ENCODE measurements at regions not wholly inside any gene's neighbourhood (a gene's known extent, or its start where the extent isn't known, plus 50 kb on each side); places are given as distances from the start of the nearest gene placed in this dataset.
A peak's percentile ranks its signal among the peaks of the same experiment; 100 is the strongest.

DNA sequence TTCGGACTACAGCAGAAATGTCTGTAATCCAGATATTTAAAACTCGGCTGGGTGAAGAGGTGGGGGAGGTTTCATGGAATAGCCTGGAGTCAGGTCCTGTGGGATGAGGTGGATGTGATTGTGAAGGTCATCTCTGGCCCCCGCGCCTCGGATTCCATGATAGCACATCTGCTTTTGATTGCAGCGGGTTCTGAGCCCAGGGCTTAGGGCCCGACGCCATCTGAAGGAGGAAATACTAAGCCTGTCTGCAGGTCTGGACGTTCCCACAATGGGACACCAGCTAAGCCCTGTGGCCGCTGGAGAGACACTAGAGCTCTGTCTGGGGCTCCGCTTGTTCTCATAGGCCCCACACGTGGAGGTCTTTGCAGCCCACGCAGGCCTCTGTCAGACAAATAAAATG is 328.7 kb downstream of the CXCL12 start:
- Histone ChIP-seq H3K36me3 (no peaks in the 10 kb centered on the region), H3K4me1 (peaks cover 0 to 17% (median 0%) of the 10 kb centered on the region in 4 donors), H3K9me3 (no peaks in the 10 kb centered on the region), H3K4me3 (no peak overlapping the region), H3K27ac (no peak overlapping the region), H3K27me3 (no peaks in the 10 kb centered on the region)
- TF ChIP-seq, protein P1, sequence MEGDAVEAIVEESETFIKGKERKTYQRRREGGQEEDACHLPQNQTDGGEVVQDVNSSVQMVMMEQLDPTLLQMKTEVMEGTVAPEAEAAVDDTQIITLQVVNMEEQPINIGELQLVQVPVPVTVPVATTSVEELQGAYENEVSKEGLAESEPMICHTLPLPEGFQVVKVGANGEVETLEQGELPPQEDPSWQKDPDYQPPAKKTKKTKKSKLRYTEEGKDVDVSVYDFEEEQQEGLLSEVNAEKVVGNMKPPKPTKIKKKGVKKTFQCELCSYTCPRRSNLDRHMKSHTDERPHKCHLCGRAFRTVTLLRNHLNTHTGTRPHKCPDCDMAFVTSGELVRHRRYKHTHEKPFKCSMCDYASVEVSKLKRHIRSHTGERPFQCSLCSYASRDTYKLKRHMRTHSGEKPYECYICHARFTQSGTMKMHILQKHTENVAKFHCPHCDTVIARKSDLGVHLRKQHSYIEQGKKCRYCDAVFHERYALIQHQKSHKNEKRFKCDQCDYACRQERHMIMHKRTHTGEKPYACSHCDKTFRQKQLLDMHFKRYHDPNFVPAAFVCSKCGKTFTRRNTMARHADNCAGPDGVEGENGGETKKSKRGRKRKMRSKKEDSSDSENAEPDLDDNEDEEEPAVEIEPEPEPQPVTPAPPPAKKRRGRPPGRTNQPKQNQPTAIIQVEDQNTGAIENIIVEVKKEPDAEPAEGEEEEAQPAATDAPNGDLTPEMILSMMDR (IDR thresholded peaks at IDR 0.05), result no peak
- TF ChIP-seq POLR2A (IDR thresholded peaks at IDR 0.05) (no peak), EP300 (IDR thresholded peaks at IDR 0.05) (no peak)
- WGBS, 2 donors, result 46 to 52% methylated on average over 11 to 13 of the region's 13 CpGs
- peak in 1 of 2 donors; percentile 47 for DNase-seq (ENCODE audit: low spot score in 2 of 2)

DNA sequence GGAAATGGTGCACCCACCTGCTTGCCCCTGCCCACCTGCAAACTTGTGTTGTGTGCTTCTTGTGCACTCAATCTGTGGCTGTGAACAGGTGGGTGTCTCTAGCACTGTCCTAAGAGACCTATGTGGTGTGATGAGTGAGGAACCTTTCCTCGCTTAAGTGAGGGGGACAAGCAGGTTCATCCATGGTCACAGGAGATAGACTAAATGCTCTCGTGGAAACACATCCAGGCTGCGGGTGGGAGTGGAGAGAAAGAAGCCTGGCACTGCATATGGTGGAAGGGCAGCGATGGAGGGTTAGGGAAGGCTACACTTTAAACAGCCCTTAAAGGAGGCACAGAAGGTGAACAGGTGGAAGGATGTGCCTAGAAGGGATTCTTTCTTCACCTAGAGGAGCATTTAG is 330.9 kb downstream of the CXCL12 start:
- Histone ChIP-seq H3K27me3 (no peaks in the 10 kb centered on the region), H3K4me3 (no peak overlapping the region), H3K9me3 (no peaks in the 10 kb centered on the region), H3K27ac (no peak overlapping the region), H3K4me1 (peaks cover 0 to 17% (median 0%) of the 10 kb centered on the region in 4 donors), H3K36me3 (no peaks in the 10 kb centered on the region)
- TF ChIP-seq POLR2A (IDR thresholded peaks at IDR 0.05) (no peak), EP300 (IDR thresholded peaks at IDR 0.05) (no peak)
- TF ChIP-seq, protein P1 (IDR thresholded peaks at IDR 0.05), result no peak
- WGBS, 2 donors, result 94 to 97% methylated on average over 4 of the region's 4 CpGs
- DNase-seq (ENCODE audit: low spot score in 2 of 2), result no peak

DNA sequence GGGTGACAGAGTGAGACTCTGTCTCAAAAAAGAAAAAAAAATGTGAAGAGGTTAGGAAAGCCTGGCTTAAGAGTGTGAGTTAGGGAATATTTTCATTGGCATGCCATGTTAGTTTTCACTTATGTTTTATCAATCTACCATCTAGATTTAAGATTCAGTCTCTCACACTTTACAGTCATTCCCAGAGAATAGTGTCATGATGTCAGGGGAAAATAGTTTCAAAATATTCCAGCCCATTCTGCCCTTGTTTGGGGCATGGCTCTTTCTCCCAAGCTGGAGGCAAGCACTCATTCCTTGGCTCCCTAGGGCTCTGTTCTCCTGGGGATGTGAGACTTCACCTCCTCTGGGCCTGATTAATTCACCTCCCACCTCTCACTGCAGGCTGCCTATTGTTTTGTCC is 331.5 kb downstream of the CXCL12 start:
- TF ChIP-seq, protein P1 (IDR thresholded peaks at IDR 0.05), result no peak
- TF ChIP-seq EP300 (IDR thresholded peaks at IDR 0.05) (no peak), POLR2A (IDR thresholded peaks at IDR 0.05) (no peak)
- no peak for DNase-seq (ENCODE audit: low spot score in 2 of 2)

DNA sequence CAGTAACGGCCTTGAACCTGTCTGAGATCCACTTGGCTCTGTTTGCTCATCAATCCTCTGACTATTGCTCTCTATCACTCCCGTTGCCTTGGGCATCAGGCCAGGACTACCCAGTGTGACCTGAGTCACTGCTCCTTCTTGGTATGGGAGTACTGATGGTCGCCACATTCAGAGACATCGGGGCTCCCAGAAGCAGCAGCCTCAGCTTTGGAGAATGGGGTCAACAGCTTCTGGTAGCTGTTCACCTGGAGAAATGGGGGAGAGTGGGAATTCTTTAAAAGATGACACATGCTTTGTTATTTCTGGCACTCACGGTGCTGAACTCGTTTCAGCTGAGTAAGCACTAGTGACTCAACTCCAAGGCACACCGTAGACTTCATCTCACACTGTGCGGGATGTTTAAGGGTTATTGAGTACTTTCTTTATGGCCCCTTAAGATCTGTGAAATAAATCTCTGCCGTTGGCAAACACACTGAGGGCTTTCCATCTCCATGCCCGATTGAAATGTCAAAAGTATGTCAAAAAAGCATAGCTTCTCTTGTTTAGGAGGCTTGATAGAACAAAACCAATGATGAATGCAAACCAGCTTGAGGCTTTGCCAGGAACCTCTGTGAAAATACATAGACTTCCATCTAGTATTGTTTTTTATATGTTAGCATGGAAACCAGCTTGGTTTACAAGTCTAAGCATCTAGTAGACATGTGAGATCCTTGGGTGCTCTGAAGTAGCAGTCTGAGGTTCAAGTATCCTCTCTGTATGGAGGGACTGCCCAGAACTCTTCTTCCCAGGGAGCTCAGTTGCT is 333.1 kb downstream of the CXCL12 start:
- Histone ChIP-seq H3K9me3 (no peaks in the 10 kb centered on the region), H3K36me3 (no peaks in the 10 kb centered on the region), H3K4me1 (peaks cover 0 to 22% (median 0%) of the 10 kb centered on the region in 4 donors), H3K4me3 (no peak overlapping the region), H3K27ac (no peak overlapping the region), H3K27me3 (no peaks in the 10 kb centered on the region)
- TF ChIP-seq POLR2A (IDR thresholded peaks at IDR 0.05) (no peak), EP300 (IDR thresholded peaks at IDR 0.05) (no peak)
- TF ChIP-seq, protein P1 (IDR thresholded peaks at IDR 0.05), result no peak
- DNase-seq (ENCODE audit: low spot score in 2 of 2), result no peak
- 49 to 53% methylated on average over 10 of the region's 10 CpGs for WGBS, 2 donors

More for the DNA sequence above, 331.5 kb downstream of the CXCL12 start:
- Histone ChIP-seq H3K27me3 (no peaks in the 10 kb centered on the region), H3K27ac (no peak overlapping the region), H3K4me1 (peaks cover 0 to 17% (median 0%) of the 10 kb centered on the region in 4 donors), H3K9me3 (no peaks in the 10 kb centered on the region), H3K36me3 (no peaks in the 10 kb centered on the region), H3K4me3 (no peak overlapping the region)

DNA sequence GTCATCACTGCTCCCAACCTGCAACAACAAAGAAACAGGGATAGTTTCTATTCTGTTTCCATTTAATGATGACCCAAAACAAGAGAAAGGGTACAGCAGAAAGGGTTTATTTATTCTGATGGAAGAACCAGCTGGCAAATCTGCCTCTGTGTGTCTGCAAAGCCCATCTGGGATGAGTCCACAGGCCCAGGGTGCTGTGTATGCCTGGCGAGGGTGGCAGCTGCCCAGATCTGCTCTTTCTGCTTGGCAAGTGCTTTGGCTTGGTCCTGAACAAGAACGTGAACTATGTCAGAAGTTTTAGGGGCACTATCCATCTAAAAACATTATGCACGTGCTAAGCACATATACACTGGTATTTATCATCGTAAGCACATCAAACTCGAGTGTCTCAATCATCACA is 333.8 kb downstream of the CXCL12 start:
- Histone ChIP-seq H3K9me3 (no peaks in the 10 kb centered on the region), H3K27me3 (no peaks in the 10 kb centered on the region), H3K4me3 (no peak overlapping the region), H3K36me3 (no peaks in the 10 kb centered on the region), H3K4me1 (peaks cover 0 to 23% (median 3%) of the 10 kb centered on the region in 4 donors), H3K27ac (no peak overlapping the region)
- 93 to 94% methylated on average over 5 of the region's 5 CpGs for WGBS, 2 donors
- TF ChIP-seq EP300 (IDR thresholded peaks at IDR 0.05) (no peak), POLR2A (IDR thresholded peaks at IDR 0.05) (no peak)
- TF ChIP-seq, protein P1 (IDR thresholded peaks at IDR 0.05), result no peak
- DNase-seq (ENCODE audit: low spot score in 2 of 2), result no peak

All from tibial nerve (tissue), 4 donors.